BLaER1 treated with 17β-estradiol and CSF1 and Interleukin-3, amounts not matched to agents 10 nM and 100 nM (cell line): ENCODE measurements at regions not wholly inside any gene's neighbourhood (a gene's known extent, or its start where the extent isn't known, plus 50 kb on each side); places are given as distances from the start of the nearest gene placed in this dataset.
"Not testable (repeated sequence)": the region's sequence is repeated elsewhere in the genome, so short reads cannot be mapped to it uniquely, and the experiment has no call there.

Experiments
- H3K27ac ChIP-seq, 11 experiments: shearing (Covaris generic); formaldehyde crosslinking; 2 replicates each; pipeline ENCODE4 v1.8.1; 2022
- H3K27me3 ChIP-seq, 11 experiments: shearing (Covaris generic); formaldehyde crosslinking; 2 replicates each; pipeline ENCODE4 v1.8.1; 2022
- H3K36me3 ChIP-seq, 11 experiments: shearing (Covaris generic); formaldehyde crosslinking; 2 replicates each; pipeline ENCODE4 v1.8.1; 2022
- H3K4me1 ChIP-seq, 10 experiments: shearing (Covaris generic); formaldehyde crosslinking; 2 replicates each; pipeline ENCODE4 v1.8.1; 2022
- H3K4me2 ChIP-seq, 11 experiments: shearing (Covaris generic); formaldehyde crosslinking; 2 replicates each; pipeline ENCODE4 v1.8.1; 2022
- H3K4me3 ChIP-seq, 10 experiments: shearing (Covaris generic); formaldehyde crosslinking; 2 replicates each; pipeline ENCODE4 v1.8.1; 2022
- H3K9ac ChIP-seq, 11 experiments: shearing (Covaris generic); formaldehyde crosslinking; 2 replicates each; pipeline ENCODE4 v1.8.1; 2022
- H3K9me3 ChIP-seq, 11 experiments: shearing (Covaris generic); formaldehyde crosslinking; replicated peaks in 1 of 11; 2 replicates each; pipeline ENCODE4 v1.8.1; 2022
- H4K20me1 ChIP-seq, 11 experiments: shearing (Covaris generic); formaldehyde crosslinking; 2 replicates each; pipeline ENCODE4 v1.8.1; 2022
- Cebpa-rat ChIP-seq, 11 experiments: shearing (Covaris generic); IDR thresholded peaks; 2 replicates each; pipeline ENCODE4 v1.8.1; 2022

- TF ChIP-seq Cebpa-rat (IDR thresholded peaks at IDR 0.05), result no peak
- Histone ChIP-seq H3K27me3 (no peaks in the 10 kb centered on the region), H4K20me1 (no peaks in the 10 kb centered on the region), H3K9me3 (peaks cover 0 to 7% (median 0%) of the 10 kb centered on the region in 11 experiments; a peak in 3 of 22 replicates), H3K9ac (no peak overlapping the region), H3K27ac (peak overlapping the region in 3 of 11 experiments; percentile 3 to 17 (median 15); a peak in 2 of 22 replicates), H3K36me3 (no peaks in the 10 kb centered on the region), H3K4me1 (peaks cover 0 to 24% (median 13%) of the 10 kb centered on the region in 10 experiments; a peak in 15 of 20 replicates), H3K4me2 (peak overlapping the region in 3 of 11 experiments; percentile 21 to 27 (median 22); a peak in 6 of 22 replicates), H3K4me3 (no peak overlapping the region)
Measured at GRCh38 chr5:25489834-25490538, 845.2 kb upstream of the CDH10 start.

GRCh38 chr5:25488119-25488518, 843.3 kb upstream of the CDH10 start:
- Histone ChIP-seq H3K4me2 (peak overlapping the region in 10 of 11 experiments; percentile 0 to 60 (median 26); a peak in 15 of 22 replicates), H3K27me3 (no peaks in the 10 kb centered on the region), H3K9me3 (peaks cover 0 to 7% (median 0%) of the 10 kb centered on the region in 11 experiments; a peak in 3 of 22 replicates), H3K9ac (no peak overlapping the region), H4K20me1 (no peaks in the 10 kb centered on the region), H3K27ac (peak overlapping the region in 5 of 11 experiments; percentile 1 to 51 (median 36); a peak in 7 of 22 replicates), H3K4me3 (no peak overlapping the region), H3K4me1 (peaks cover 0 to 24% (median 13%) of the 10 kb centered on the region in 10 experiments; a peak in 15 of 20 replicates), H3K36me3 (no peaks in the 10 kb centered on the region)
- no peak for TF ChIP-seq Cebpa-rat (IDR thresholded peaks at IDR 0.05)

- Histone ChIP-seq H3K36me3 (no peaks in the 10 kb centered on the region), H3K4me2 (no peak overlapping the region), H3K9me3 (peaks cover 0 to 7% (median 0%) of the 10 kb centered on the region in 11 experiments; a peak in 3 of 22 replicates), H3K4me1 (peaks cover 0 to 17% (median 13%) of the 10 kb centered on the region in 10 experiments; a peak in 15 of 20 replicates), H3K27ac (no peak overlapping the region), H4K20me1 (no peaks in the 10 kb centered on the region), H3K4me3 (no peak overlapping the region), H3K9ac (no peak overlapping the region), H3K27me3 (no peaks in the 10 kb centered on the region)
- no peak for TF ChIP-seq Cebpa-rat (IDR thresholded peaks at IDR 0.05)
Measured at GRCh38 chr5:25484391-25484790, 839.6 kb upstream of the CDH10 start.

- Histone ChIP-seq H3K4me1 (no peaks in the 10 kb centered on the region), H3K9me3 (peaks cover 0 to 7% (median 0%) of the 10 kb centered on the region in 11 experiments; a peak in 3 of 22 replicates), H3K9ac (no peak overlapping the region), H3K36me3 (no peaks in the 10 kb centered on the region), H3K27me3 (no peaks in the 10 kb centered on the region), H3K4me3 (no peak overlapping the region), H3K27ac (no peak overlapping the region), H4K20me1 (no peaks in the 10 kb centered on the region), H3K4me2 (no peak overlapping the region)
- no peak for TF ChIP-seq Cebpa-rat (IDR thresholded peaks at IDR 0.05)
Measured at GRCh38 chr5:25481463-25481862, 836.7 kb upstream of the CDH10 start.

- no peak for TF ChIP-seq Cebpa-rat (IDR thresholded peaks at IDR 0.05)
- Histone ChIP-seq H3K4me2 (no peak overlapping the region), H3K4me1 (no peaks in the 10 kb centered on the region)
Measured at GRCh38 chr5:25459082-25459481, 814.3 kb upstream of the CDH10 start.

GRCh38 chr5:25458628-25459027, 813.9 kb upstream of the CDH10 start:
- Histone ChIP-seq H3K4me2 (no peak overlapping the region), H3K4me3 (no peak overlapping the region), H3K4me1 (no peaks in the 10 kb centered on the region), H3K27me3 (no peaks in the 10 kb centered on the region), H3K27ac (no peak overlapping the region), H3K9me3 (no peaks in the 10 kb centered on the region), H3K9ac (no peak overlapping the region), H3K36me3 (no peaks in the 10 kb centered on the region), H4K20me1 (no peaks in the 10 kb centered on the region)
- no peak for TF ChIP-seq Cebpa-rat (IDR thresholded peaks at IDR 0.05)

More at GRCh38 chr5:25459082-25459481, 814.3 kb upstream of the CDH10 start:
- H3K9me3 ChIP-seq, result no peaks in the 10 kb centered on the region
- H3K27me3 ChIP-seq, result no peaks in the 10 kb centered on the region
- no peaks in the 10 kb centered on the region for H3K36me3 ChIP-seq
- no peak overlapping the region for H3K4me3 ChIP-seq
- no peak overlapping the region for H3K27ac ChIP-seq
- no peak overlapping the region for H3K9ac ChIP-seq
- H4K20me1 ChIP-seq, result no peaks in the 10 kb centered on the region

- H3K27me3 ChIP-seq, result no peaks in the 10 kb centered on the region
- H4K20me1 ChIP-seq, result no peaks in the 10 kb centered on the region
- no peak overlapping the region for H3K27ac ChIP-seq
- H3K4me2 ChIP-seq, result no peak overlapping the region
- no peak for TF ChIP-seq Cebpa-rat (IDR thresholded peaks at IDR 0.05)
- no peak overlapping the region for H3K4me3 ChIP-seq
- no peaks in the 10 kb centered on the region for H3K4me1 ChIP-seq
- no peak overlapping the region for H3K9ac ChIP-seq
- no peaks in the 10 kb centered on the region for H3K9me3 ChIP-seq
- H3K36me3 ChIP-seq, result no peaks in the 10 kb centered on the region
Measured at GRCh38 chr5:25453500-25453899, 808.7 kb upstream of the CDH10 start.

GRCh38 chr5:25451294-25451693, 806.5 kb upstream of the CDH10 start:
- H3K4me1 ChIP-seq, result no peaks in the 10 kb centered on the region
- H3K27ac ChIP-seq, result no peak overlapping the region
- no peaks in the 10 kb centered on the region for H3K36me3 ChIP-seq
- no peaks in the 10 kb centered on the region for H3K9me3 ChIP-seq
- H3K9ac ChIP-seq, result no peak overlapping the region
- TF ChIP-seq Cebpa-rat (IDR thresholded peaks at IDR 0.05), result no peak
- no peaks in the 10 kb centered on the region for H4K20me1 ChIP-seq
- no peaks in the 10 kb centered on the region for H3K27me3 ChIP-seq
- H3K4me3 ChIP-seq, result no peak overlapping the region
- H3K4me2 ChIP-seq, result no peak overlapping the region

GRCh38 chr5:25448646-25449045, 803.9 kb upstream of the CDH10 start:
- Histone ChIP-seq H3K9me3 (no peaks in the 10 kb centered on the region), H3K27me3 (no peaks in the 10 kb centered on the region), H3K4me1 (no peaks in the 10 kb centered on the region), H3K9ac (no peak overlapping the region), H4K20me1 (no peaks in the 10 kb centered on the region; a peak in 1 of 22 replicates), H3K36me3 (no peaks in the 10 kb centered on the region), H3K4me2 (no peak overlapping the region), H3K4me3 (no peak overlapping the region), H3K27ac (no peak overlapping the region)
- TF ChIP-seq Cebpa-rat (IDR thresholded peaks at IDR 0.05), result no peak

- no peak for TF ChIP-seq Cebpa-rat (IDR thresholded peaks at IDR 0.05)
- H3K4me3 ChIP-seq, result no peak overlapping the region
- no peaks in the 10 kb centered on the region for H3K9me3 ChIP-seq
- no peaks in the 10 kb centered on the region; a peak in 1 of 22 replicates for H4K20me1 ChIP-seq
- no peaks in the 10 kb centered on the region for H3K27me3 ChIP-seq
- H3K4me1 ChIP-seq, result no peaks in the 10 kb centered on the region
- no peak overlapping the region for H3K27ac ChIP-seq
- no peak overlapping the region for H3K4me2 ChIP-seq
- no peak overlapping the region for H3K9ac ChIP-seq
- no peaks in the 10 kb centered on the region for H3K36me3 ChIP-seq
Measured at GRCh38 chr5:25448190-25448621, 803.4 kb upstream of the CDH10 start.

GRCh38 chr5:25446061-25446420, 801.3 kb upstream of the CDH10 start:
- H3K4me1 ChIP-seq, H3K27me3 ChIP-seq, H3K9ac ChIP-seq, H3K27ac ChIP-seq, H3K4me2 ChIP-seq, H3K4me3 ChIP-seq, H4K20me1 ChIP-seq, H3K9me3 ChIP-seq, H3K36me3 ChIP-seq: not testable (repeated sequence)

GRCh38 chr5:25445381-25446060, 800.7 kb upstream of the CDH10 start:
- H3K27ac ChIP-seq, H3K4me2 ChIP-seq, H3K9me3 ChIP-seq, H3K4me3 ChIP-seq, H4K20me1 ChIP-seq, H3K36me3 ChIP-seq, H3K27me3 ChIP-seq, H3K9ac ChIP-seq, H3K4me1 ChIP-seq: not testable (repeated sequence)
